CD4-positive, alpha-beta memory T cell (primary cell): ENCODE measurements at regions not wholly inside any gene's neighbourhood (a gene's known extent, or its start where the extent isn't known, plus 50 kb on each side); places are given as distances from the start of the nearest gene placed in this dataset.

Experiments
- CTCF ChIA-PET: fragments of 350-600 bp; sonication (Branson Sonifier 250); formaldehyde crosslinking; loops from one replicate; lab custom pipeline; 2021; ENCODE audit warnings: inconsistent platforms; ENCODE audit not compliant: partially characterized antibody; lab: Charles Lee
- POLR2A ChIA-PET: fragments of 350-600 bp; sonication (Branson Sonifier 250); formaldehyde crosslinking; loops from one replicate; lab custom pipeline; 2021; ENCODE audit not compliant: partially characterized antibody; lab: Charles Lee
- DNase-seq, 5 donors: peaks; one replicate each; pipeline versions ENCODE4 v3.0.0 to v3.0.0-alpha.2; 2020 to 2022; ENCODE audit warnings: mixed read lengths in 1 of 5
- H3K27ac ChIP-seq: one replicate; pipeline ENCODE4 v1.7.0; 2013; ENCODE audit warnings: low read depth, low read length
- H3K27me3 ChIP-seq: 2 replicates; pipeline ENCODE4 v1.7.0; 2013; ENCODE audit warnings: mild to moderate bottlenecking, low read length, moderate library complexity; ENCODE audit not compliant: insufficient read depth
- H3K36me3 ChIP-seq: 2 replicates; pipeline ENCODE4 v1.7.0; 2013; ENCODE audit warnings: mild to moderate bottlenecking, low read length, moderate library complexity; ENCODE audit not compliant: insufficient read depth
- H3K4me1 ChIP-seq: 2 replicates; pipeline ENCODE4 v1.7.0; 2013; ENCODE audit warnings: mild to moderate bottlenecking, low read length, moderate library complexity; ENCODE audit not compliant: insufficient read depth
- H3K4me3 ChIP-seq, 2 donors: one replicate each; pipeline ENCODE4 v1.7.0; 2013; ENCODE audit warnings: low read length in 2 of 2, mild to moderate bottlenecking in 1 of 2
- H3K9me3 ChIP-seq, 2 donors: one replicate each; pipeline ENCODE4 v1.7.0; 2013; ENCODE audit warnings: low read length in 2 of 2, control low read depth in 1 of 2; ENCODE audit not compliant: control insufficient read depth in 1 of 2
- H3K27ac Mint-ChIP-seq, 7 donors: one replicate each; pipeline ENCODE4 v1.8.0; 2020 to 2021; ENCODE audit warnings: mixed read lengths in 7 of 7, mild to moderate bottlenecking in 6 of 7, inconsistent platforms in 3 of 7, moderate library complexity in 3 of 7
- H3K27me3 Mint-ChIP-seq, 2 donors: one replicate each; pipeline ENCODE4 v1.8.0; 2020 to 2021; ENCODE audit warnings: mixed read lengths in 2 of 2
- H3K36me3 Mint-ChIP-seq, 2 donors: one replicate each; pipeline ENCODE4 v1.8.0; 2020 to 2021; ENCODE audit warnings: mixed read lengths in 2 of 2, inconsistent platforms in 1 of 2, mild to moderate bottlenecking in 1 of 2
- H3K4me1 Mint-ChIP-seq, 4 donors: one replicate each; pipeline ENCODE4 v1.8.0; 2020 to 2021; ENCODE audit warnings: mixed read lengths in 4 of 4, mild to moderate bottlenecking in 1 of 4
- H3K4me3 Mint-ChIP-seq, 8 donors: one replicate each; pipeline ENCODE4 v1.8.0; 2020 to 2021; ENCODE audit warnings: mixed read lengths in 8 of 8, mild to moderate bottlenecking in 7 of 8, moderate library complexity in 6 of 8, inconsistent platforms in 3 of 8
- H3K9me3 Mint-ChIP-seq, 8 donors: one replicate each; pipeline ENCODE4 v1.8.0; 2020 to 2021; ENCODE audit warnings: mixed read lengths in 8 of 8, mild to moderate bottlenecking in 5 of 8, inconsistent platforms in 3 of 8, moderate library complexity in 1 of 8
- intact Hi-C: fragments of 100-400 bp; cut with micrococcal nuclease; formaldehyde crosslinking; loops from one replicate; pipeline ENCODE4 v1.15.1; 2023

GRCh38 chr2:136251197-136251884, 133.4 kb upstream of the CXCR4 start:
- Mint-ChIP-seq H3K4me1 (peaks cover 5 to 20% (median 11%) of the 10 kb centered on the region in 4 donors), H3K27ac (no peak overlapping the region), H3K27me3 (no peaks in the 10 kb centered on the region), H3K9me3 (peaks cover 0 to 2% (median 0%) of the 10 kb centered on the region in 8 donors), H3K4me3 (no peak overlapping the region), H3K36me3 (no peaks in the 10 kb centered on the region)
- no peak overlapping the region for H3K4me3 ChIP-seq
- intact Hi-C loops, result no loop called here
- H3K27me3 ChIP-seq, result no peaks in the 10 kb centered on the region
- ChIA-PET POLR2A (interaction anchor here (2.0 kb wide), 1 partner anchor 13 kb away, joined by 6 read pairs; no protein-coding TSS in a partner anchor), CTCF (no interaction called here)
- no peaks in the 10 kb centered on the region for H3K9me3 ChIP-seq
- DNase-seq, result no peak
- H3K27ac ChIP-seq, result no peak overlapping the region
- no peaks in the 10 kb centered on the region for H3K36me3 ChIP-seq
- peaks cover 5% of the 10 kb centered on the region for H3K4me1 ChIP-seq

GRCh38 chr2:136250131-136250530, 132.2 kb upstream of the CXCR4 start:
- Mint-ChIP-seq H3K9me3 (peaks cover 0 to 2% (median 0%) of the 10 kb centered on the region in 8 donors), H3K27ac (no peak overlapping the region), H3K4me3 (no peak overlapping the region), H3K36me3 (no peaks in the 10 kb centered on the region), H3K27me3 (no peaks in the 10 kb centered on the region), H3K4me1 (peaks cover 5 to 13% (median 9%) of the 10 kb centered on the region in 4 donors)
- no peak overlapping the region for H3K27ac ChIP-seq
- CTCF ChIA-PET, result interaction anchor here (1.5 kb wide), 1 partner anchor 13 kb away, joined by 4 read pairs; no protein-coding TSS in a partner anchor
- no peaks in the 10 kb centered on the region for H3K27me3 ChIP-seq
- H3K4me1 ChIP-seq, result peaks cover 5% of the 10 kb centered on the region
- no peaks in the 10 kb centered on the region for H3K36me3 ChIP-seq
- H3K4me3 ChIP-seq, result no peak overlapping the region
- POLR2A ChIA-PET, result interaction anchor here (2.0 kb wide), 1 partner anchor 11 kb away, joined by 6 read pairs; no protein-coding TSS in a partner anchor
- H3K9me3 ChIP-seq, result no peaks in the 10 kb centered on the region
- intact Hi-C loops, result no loop called here
- DNase-seq, result no peak

- POLR2A ChIA-PET, result no interaction called here
- Mint-ChIP-seq H3K36me3 (no peaks in the 10 kb centered on the region), H3K9me3 (peaks cover 0 to 2% (median 0%) of the 10 kb centered on the region in 8 donors), H3K4me1 (peaks cover 3 to 9% (median 6%) of the 10 kb centered on the region in 4 donors), H3K27ac (peak overlapping the region in 5 of 7 donors; percentile 19 to 74 (median 67)), H3K27me3 (no peaks in the 10 kb centered on the region), H3K4me3 (no peak overlapping the region)
- no peak for DNase-seq
- intact Hi-C loops, result no loop called here
- Histone ChIP-seq H3K4me3 (no peak overlapping the region), H3K4me1 (peaks cover 5% of the 10 kb centered on the region), H3K27me3 (no peaks in the 10 kb centered on the region), H3K27ac (no peak overlapping the region), H3K9me3 (no peaks in the 10 kb centered on the region), H3K36me3 (no peaks in the 10 kb centered on the region)
- CTCF ChIA-PET, result interaction anchor here (1.5 kb wide), 1 partner anchor 12 kb away, joined by 4 read pairs; no protein-coding TSS in a partner anchor
These were observed 131.0 kb upstream of the CXCR4 start for GRCh38 chr2:136248907-136249306.

- peaks cover 0 to 2% (median 0%) of the 10 kb centered on the region in 8 donors for H3K9me3 Mint-ChIP-seq
- H3K27ac Mint-ChIP-seq, result peak overlapping the region in 2 of 7 donors; percentile 68 to 74
- Histone ChIP-seq H3K36me3 (no peaks in the 10 kb centered on the region), H3K27me3 (no peaks in the 10 kb centered on the region), H3K27ac (no peak overlapping the region), H3K4me1 (peaks cover 5% of the 10 kb centered on the region), H3K4me3 (no peak overlapping the region), H3K9me3 (no peaks in the 10 kb centered on the region)
- ChIA-PET CTCF (no interaction called here), POLR2A (interaction anchor here (1.6 kb wide), 1 partner anchor 9 kb away, joined by 4 read pairs; no protein-coding TSS in a partner anchor)
- intact Hi-C loops, result no loop called here
- H3K4me1 Mint-ChIP-seq, result peaks cover 5 to 9% (median 6%) of the 10 kb centered on the region in 4 donors
- no peaks in the 10 kb centered on the region for H3K27me3 Mint-ChIP-seq
- H3K4me3 Mint-ChIP-seq, result no peak overlapping the region
- DNase-seq, result no peak
- no peaks in the 10 kb centered on the region for H3K36me3 Mint-ChIP-seq
These were observed 130.3 kb upstream of the CXCR4 start for GRCh38 chr2:136248242-136248641.

GRCh38 chr2:136247204-136247950, 129.4 kb upstream of the CXCR4 start:
- Mint-ChIP-seq H3K9me3 (peaks cover 0 to 2% (median 0%) of the 10 kb centered on the region in 8 donors), H3K27me3 (no peaks in the 10 kb centered on the region), H3K36me3 (no peaks in the 10 kb centered on the region), H3K4me3 (no peak overlapping the region), H3K27ac (peak overlapping the region in 2 of 7 donors; percentile 35 to 69), H3K4me1 (peaks cover 12 to 13% (median 13%) of the 10 kb centered on the region in 4 donors)
- Histone ChIP-seq H3K27me3 (no peaks in the 10 kb centered on the region), H3K27ac (no peak overlapping the region), H3K4me3 (no peak overlapping the region), H3K4me1 (peaks cover 13% of the 10 kb centered on the region), H3K9me3 (no peaks in the 10 kb centered on the region), H3K36me3 (no peaks in the 10 kb centered on the region)
- CTCF ChIA-PET, result interaction anchor here (0.8 kb wide), 1 partner anchor 8 kb away, joined by 3 read pairs; no protein-coding TSS in a partner anchor
- DNase-seq, result no peak
- POLR2A ChIA-PET, result interaction anchor here (1.6 to 1.8 kb wide), 2 partner anchors 9 to 111 kb away, joined by 4 to 8 read pairs; no protein-coding TSS in a partner anchor
- intact Hi-C loops, result no loop called here

DNA sequence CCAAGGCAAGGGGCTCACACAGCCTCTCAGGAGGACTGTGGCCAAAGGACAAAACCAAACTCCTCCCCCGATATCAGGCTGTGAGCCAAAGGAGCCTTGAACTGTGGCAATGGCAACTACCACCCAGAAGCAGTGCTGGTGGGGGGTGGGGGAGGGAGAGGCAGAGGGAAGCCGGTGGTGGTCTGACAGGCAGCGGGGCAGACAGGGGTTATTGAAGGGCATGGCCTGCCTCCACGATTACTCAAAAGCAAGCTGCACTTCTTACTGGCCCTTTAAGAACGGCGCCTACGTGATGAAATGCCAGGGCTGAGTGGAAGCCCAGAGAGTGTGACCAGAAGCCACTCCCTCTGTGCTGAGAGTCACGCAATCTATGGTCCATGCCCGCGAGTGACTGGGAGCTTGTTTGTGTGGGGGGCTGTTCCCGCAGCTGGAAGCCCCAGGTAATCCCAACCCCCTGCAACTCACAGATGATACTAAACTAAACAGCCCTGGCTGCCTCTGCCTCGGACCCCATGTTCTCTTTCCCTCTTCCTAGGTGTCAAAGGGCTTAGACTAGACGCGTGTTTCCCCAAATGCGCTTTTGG, 128.2 kb upstream of the CXCR4 start:
- no peak overlapping the region for H3K4me3 Mint-ChIP-seq
- no peaks in the 10 kb centered on the region for H3K27me3 Mint-ChIP-seq
- Histone ChIP-seq H3K27me3 (no peaks in the 10 kb centered on the region), H3K4me3 (no peak overlapping the region), H3K4me1 (peaks cover 18% of the 10 kb centered on the region), H3K27ac (no peak overlapping the region), H3K9me3 (no peaks in the 10 kb centered on the region), H3K36me3 (no peaks in the 10 kb centered on the region)
- H3K4me1 Mint-ChIP-seq, result peaks cover 20 to 24% (median 20%) of the 10 kb centered on the region in 4 donors
- intact Hi-C loops, result no loop called here
- CTCF ChIA-PET, result no interaction called here
- H3K36me3 Mint-ChIP-seq, result no peaks in the 10 kb centered on the region
- H3K27ac Mint-ChIP-seq, result peak overlapping the region in 1 of 7 donors; percentile 52
- POLR2A ChIA-PET, result interaction anchor here (0.7 to 10.8 kb wide), 3 partner anchors 26 to 113 kb away, joined by 3 to 312 read pairs (median 8); no protein-coding TSS in a partner anchor
- peaks cover 0 to 3% (median 0%) of the 10 kb centered on the region in 8 donors for H3K9me3 Mint-ChIP-seq
- no peak for DNase-seq
